Lower leg skin (tissue), 4 donors: ENCODE measurements at regions not wholly inside any gene's neighbourhood (a gene's known extent, or its start where the extent isn't known, plus 50 kb on each side); places are given as distances from the start of the nearest gene placed in this dataset.

Experiments used
- DNase-seq, 2 donors: peaks; one replicate each; pipeline ENCODE4 v3.0.0-alpha.2; 2019; ENCODE audit warnings: low spot score in 2 of 2
- H3K4me3 ChIP-seq: fragments of 200-600 bp; sonication (generic); 2 replicates; pipeline ENCODE4 v1.5.1; 2017; ENCODE audit warnings: mild to moderate bottlenecking, low read depth; ENCODE audit not compliant: poor library complexity, severe bottlenecking
- POLR2A ChIP-seq, 2 donors: fragments of 450-650 bp; IDR thresholded peaks; one replicate each; pipeline ENCODE4 v1.6.1; 2016 to 2017; ENCODE audit warnings: antibody characterized with exemption in 2 of 2, mild to moderate bottlenecking in 1 of 2, moderate library complexity in 1 of 2
- WGBS, 2 donors: methylation state at CpG; one replicate each; pipeline ENCODE4 v1.1.5; 2018; 5-methylcytosine and 5-hydroxymethylcytosine counted together
- intact Hi-C: fragments of 100-400 bp; cut with DNase I; formaldehyde crosslinking; loops from one replicate; pipeline ENCODE4 v1.15.0; 2023; ENCODE audit warnings: low total_unique reads
- TF ChIP-seq, protein P1 (sequence below), 3 donors: fragments of 450-650 bp; IDR thresholded peaks; one replicate each; pipeline ENCODE4 v1.5.1; 2016; ENCODE audit warnings: antibody characterized with exemption in 3 of 3, mild to moderate bottlenecking in 3 of 3, moderate library complexity in 2 of 3

DNA sequence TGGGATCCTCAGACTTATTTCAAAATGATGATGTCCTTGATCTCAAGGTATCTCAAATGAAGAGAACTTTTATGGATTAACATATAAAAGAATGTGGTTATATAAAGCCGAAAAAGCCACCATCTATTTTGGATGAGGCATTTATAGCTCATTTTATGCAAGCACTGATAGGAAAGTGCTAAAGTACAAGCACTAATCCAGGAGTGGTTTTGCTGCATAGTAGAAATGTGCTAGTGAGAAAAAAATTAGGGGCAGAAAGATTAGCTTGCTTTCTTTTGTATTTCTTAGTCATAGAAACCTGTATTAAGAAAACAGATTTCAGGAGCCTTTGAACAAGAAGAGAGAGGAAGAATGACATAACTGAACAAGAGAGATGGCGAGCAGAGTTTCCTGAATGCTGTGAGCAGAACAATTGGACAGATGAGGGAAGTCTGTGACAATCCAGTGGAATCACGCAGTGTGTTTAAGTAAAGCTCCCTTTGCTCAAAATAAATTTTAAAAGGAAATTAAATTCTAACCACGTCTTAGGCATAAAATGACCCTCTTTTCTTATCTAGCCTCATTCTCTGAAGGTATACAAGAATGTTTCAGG is 238.2 kb upstream of the NOVA1 start:
- TF ChIP-seq POLR2A (IDR thresholded peaks at IDR 0.05) = no peak
- TF ChIP-seq, protein P1, sequence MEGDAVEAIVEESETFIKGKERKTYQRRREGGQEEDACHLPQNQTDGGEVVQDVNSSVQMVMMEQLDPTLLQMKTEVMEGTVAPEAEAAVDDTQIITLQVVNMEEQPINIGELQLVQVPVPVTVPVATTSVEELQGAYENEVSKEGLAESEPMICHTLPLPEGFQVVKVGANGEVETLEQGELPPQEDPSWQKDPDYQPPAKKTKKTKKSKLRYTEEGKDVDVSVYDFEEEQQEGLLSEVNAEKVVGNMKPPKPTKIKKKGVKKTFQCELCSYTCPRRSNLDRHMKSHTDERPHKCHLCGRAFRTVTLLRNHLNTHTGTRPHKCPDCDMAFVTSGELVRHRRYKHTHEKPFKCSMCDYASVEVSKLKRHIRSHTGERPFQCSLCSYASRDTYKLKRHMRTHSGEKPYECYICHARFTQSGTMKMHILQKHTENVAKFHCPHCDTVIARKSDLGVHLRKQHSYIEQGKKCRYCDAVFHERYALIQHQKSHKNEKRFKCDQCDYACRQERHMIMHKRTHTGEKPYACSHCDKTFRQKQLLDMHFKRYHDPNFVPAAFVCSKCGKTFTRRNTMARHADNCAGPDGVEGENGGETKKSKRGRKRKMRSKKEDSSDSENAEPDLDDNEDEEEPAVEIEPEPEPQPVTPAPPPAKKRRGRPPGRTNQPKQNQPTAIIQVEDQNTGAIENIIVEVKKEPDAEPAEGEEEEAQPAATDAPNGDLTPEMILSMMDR (IDR thresholded peaks at IDR 0.05) = no peak
- intact Hi-C loops = no loop called here
- no peak for DNase-seq
- no peak overlapping the region for H3K4me3 ChIP-seq
- WGBS, 2 donors = 53 to 64% methylated on average over 4 of the region's 4 CpGs

DNA sequence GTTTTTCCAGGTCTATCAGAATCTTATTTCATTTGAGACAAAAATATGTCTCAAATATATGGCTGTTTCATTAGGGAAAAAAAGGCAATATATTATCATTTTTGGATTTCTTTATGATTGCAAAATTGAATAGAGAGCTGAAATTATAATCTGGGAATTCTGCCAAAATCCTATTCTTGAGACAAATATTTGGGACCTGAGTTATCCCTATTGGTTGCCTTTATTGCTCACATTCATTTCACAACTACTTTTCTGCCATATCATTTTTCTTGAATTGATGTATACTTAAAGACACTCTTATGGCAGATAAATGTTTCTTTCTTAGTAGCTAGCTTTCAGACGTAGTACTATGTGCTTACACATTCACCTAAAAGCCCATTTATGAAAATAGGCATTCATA is 241.6 kb upstream of the NOVA1 start:
- no peak for DNase-seq
- TF ChIP-seq POLR2A (IDR thresholded peaks at IDR 0.05) = no peak
- TF ChIP-seq, protein P1 (IDR thresholded peaks at IDR 0.05) = no peak
- H3K4me3 ChIP-seq = no peak overlapping the region
- WGBS, 2 donors = 82 to 85% methylated on average over 1 of the region's 1 CpG
- intact Hi-C loops = no loop called here

DNA sequence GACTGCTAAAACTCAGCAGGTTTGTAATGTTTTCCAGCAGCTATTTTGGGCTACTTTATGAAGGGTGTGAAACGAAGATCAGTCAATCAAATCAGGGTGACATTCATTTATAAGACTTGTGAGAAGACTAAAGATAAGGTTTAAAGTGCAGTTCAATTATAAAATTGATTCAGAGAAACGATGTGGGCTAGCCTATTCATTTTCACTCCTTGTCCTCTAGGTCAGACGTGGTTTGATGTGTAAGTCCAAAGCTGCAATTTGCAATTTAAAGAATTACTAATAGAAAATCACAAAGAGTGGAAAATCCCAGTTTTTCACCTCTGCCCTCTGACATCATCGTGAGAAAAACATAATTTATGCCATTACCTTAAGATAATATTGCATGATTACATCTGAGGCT is 243.5 kb upstream of the NOVA1 start:
- no peak for DNase-seq
- WGBS, 2 donors = 32 to 45% methylated on average over 4 of the region's 4 CpGs
- intact Hi-C loops = no loop called here
- no peak for TF ChIP-seq POLR2A (IDR thresholded peaks at IDR 0.05)
- TF ChIP-seq, protein P1 (IDR thresholded peaks at IDR 0.05) = no peak
- H3K4me3 ChIP-seq = no peak overlapping the region

DNA sequence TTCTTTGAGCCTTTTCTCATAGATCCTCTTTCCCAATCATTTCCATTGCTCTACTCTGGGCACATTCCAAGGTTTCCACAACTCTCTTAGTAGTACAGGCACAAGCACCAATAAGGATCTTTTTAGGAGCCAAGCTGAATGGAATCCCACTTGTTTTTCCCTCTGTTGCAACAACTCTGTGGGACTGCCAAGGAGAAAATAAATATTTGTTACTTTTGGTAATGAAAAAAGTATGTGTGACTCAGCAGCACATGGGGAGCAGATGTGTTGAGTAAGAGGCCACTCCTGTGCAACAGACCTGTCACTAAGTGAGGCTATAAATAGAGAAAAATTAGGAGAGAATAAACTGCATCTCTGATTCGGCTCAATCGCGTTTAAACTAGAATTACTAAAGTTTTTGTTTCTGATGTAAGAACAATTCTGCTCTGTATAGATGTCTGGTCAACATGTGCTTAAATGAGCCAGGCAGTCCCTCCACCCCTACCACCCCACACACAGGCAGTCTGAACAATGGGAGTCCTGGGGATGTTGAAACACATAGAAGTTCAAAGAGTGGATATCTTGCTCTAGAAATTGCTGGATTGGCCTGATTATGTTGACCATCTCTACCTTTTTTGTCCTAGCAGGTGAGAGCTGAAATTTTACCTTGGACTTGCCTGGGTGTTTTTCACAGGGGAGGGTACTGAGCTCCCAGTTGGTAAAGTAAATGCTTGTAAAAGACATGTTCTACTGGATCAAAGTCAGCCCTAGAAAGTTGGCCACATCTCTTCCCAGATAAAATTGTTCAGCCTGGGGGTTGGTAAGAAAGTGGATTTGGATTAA is 244.3 kb upstream of the NOVA1 start:
- DNase-seq = peak; percentile 82 to 88
- H3K4me3 ChIP-seq = no peak overlapping the region
- intact Hi-C loops = no loop called here
- TF ChIP-seq, protein P1 (IDR thresholded peaks at IDR 0.05) = no peak
- no peak for TF ChIP-seq POLR2A (IDR thresholded peaks at IDR 0.05)
- WGBS, 2 donors = 15 to 33% methylated on average over 3 of the region's 3 CpGs

DNA sequence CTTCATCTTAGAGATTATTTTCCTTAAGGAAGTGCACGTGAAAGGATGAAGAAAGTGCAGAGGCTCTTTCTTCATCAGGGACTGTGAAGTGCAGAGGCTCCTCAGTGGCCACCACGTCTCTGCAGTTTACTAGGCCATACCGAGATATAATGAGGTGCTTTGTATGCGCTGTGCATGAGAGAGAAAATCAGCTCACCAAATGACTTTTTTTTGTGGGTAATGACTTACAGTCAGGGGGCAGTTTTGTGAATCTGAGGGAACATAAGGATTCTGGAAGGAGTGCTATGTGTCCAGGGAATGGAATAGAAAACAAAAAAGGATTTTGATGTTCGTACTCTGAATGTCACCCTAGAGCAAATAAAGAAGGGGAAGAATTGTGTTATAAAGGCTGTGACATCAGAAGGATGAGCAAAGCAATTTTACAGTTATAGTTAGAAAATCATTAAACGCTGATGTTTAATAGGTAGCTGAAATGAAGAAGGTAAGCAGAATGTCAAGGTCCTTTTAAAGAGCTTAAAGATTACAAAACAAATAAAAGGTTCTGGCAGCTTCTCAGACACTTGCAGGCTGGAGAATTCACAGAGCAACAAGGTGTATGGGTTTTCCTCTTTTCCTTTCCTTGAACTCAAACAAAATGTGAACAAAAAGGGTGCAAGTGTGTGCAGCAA is 247.5 kb upstream of the NOVA1 start:
- WGBS, 2 donors = 81 to 83% methylated on average over 6 of the region's 6 CpGs
- DNase-seq = no peak
- no peak for TF ChIP-seq POLR2A (IDR thresholded peaks at IDR 0.05)
- intact Hi-C loops = no loop called here
- H3K4me3 ChIP-seq = no peak overlapping the region

DNA sequence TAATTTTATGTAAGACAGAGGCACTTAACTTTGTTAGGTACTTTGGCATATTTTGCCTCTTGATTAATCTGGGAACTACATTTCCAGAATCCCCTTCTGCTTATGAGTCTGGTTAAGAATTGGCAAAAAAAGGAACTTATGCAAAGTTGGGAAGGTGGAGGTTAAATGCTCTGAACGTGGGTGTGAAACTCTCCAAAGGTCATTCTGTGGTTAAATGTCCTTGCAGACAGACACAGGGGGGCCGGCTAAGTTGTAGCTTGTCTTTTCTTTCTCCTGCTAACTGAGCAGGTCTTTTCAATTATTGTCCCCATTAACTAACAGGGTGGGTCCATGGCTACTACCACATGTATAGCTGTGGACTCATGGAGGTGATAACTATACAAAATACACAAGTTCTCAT is 248.6 kb upstream of the NOVA1 start:
- intact Hi-C loops = no loop called here
- TF ChIP-seq POLR2A (IDR thresholded peaks at IDR 0.05) = no peak
- 53 to 59% methylated on average over 2 of the region's 2 CpGs for WGBS, 2 donors
- no peak for DNase-seq
- H3K4me3 ChIP-seq = no peak overlapping the region
